ENCODE measurements at regions not wholly inside any gene's neighbourhood (a gene's known extent, or its start where the extent isn't known, plus 50 kb on each side); places are given as distances from the start of the nearest gene placed in this dataset.

DNA sequence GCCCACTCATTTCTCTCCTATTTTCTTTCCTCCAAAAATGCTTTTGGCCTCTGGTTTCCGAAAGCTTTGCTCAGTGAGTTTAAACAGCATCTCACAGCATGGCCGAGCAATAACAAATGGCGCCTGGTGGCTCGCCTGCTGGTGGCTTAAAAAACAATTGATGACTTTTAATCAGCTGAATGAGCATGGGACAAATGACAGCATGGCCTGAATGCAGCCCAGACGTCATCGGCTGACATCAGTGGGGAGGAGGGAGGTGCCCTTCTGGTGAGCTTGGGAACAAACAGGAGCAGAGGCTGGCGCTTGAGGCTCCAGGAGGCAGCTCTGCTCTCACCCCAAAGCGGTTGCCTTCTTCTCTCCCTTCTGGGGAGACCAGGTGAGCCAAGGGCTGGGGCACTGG, 286.4 kb downstream of the BCOR start:
- no peak overlapping the region for H2BK120ac ChIP-seq (ENCODE audit: low read depth, low read length)
- no peak overlapping the region for H4K8ac ChIP-seq (ENCODE audit: low read depth in 2 of 2, low read length in 2 of 2)
- intact Hi-C loops (cut with micrococcal nuclease) (loop anchor here (5.0 kb wide), 1 partner anchor 346 kb away; no protein-coding TSS in a partner anchor), in situ Hi-C loops (cut with MboI; ENCODE audit: low sequenced_read_pairs) (loop anchor here (10.0 kb wide), 1 partner anchor 273 kb away; no protein-coding TSS in a partner anchor), dilution Hi-C loops (cut with HindIII; ENCODE audit: low sequenced_read_pairs, unreplicated experiment) (no loop called here)
- H3K4me2 ChIP-seq (ENCODE audit: low read depth, low read length) = no peak overlapping the region
- no peak overlapping the region for H2BK20ac ChIP-seq (ENCODE audit: low read depth, low read length)
- ATAC-seq (ENCODE audit: low read depth) (no peak), DNase-seq (no peak)
- peaks cover 4% of the 10 kb centered on the region; the same call in 1 of the 2 replicates for H3K27me3 ChIP-seq (ENCODE audit: control insufficient read depth, insufficient read depth, low read length)
- H3K36me3 ChIP-seq (ENCODE audit: control insufficient read depth, insufficient read depth, low read length) = no peaks in the 10 kb centered on the region
- no peak for TF ChIP-seq FOS (IDR thresholded peaks at IDR 0.05; ENCODE audit: low read depth, low read length)
- no peak for TF ChIP-seq MXI1 (IDR thresholded peaks at IDR 0.05; ENCODE audit: borderline replicate concordance, low read depth, low read length)
- TF ChIP-seq POLR2A (IDR thresholded peaks at IDR 0.05; ENCODE audit: low read depth, low read length) = no peak
- no peak for TF ChIP-seq NFE2L2 (IDR thresholded peaks at IDR 0.05; ENCODE audit: low read depth, low read length)
- TF ChIP-seq, protein P1, sequence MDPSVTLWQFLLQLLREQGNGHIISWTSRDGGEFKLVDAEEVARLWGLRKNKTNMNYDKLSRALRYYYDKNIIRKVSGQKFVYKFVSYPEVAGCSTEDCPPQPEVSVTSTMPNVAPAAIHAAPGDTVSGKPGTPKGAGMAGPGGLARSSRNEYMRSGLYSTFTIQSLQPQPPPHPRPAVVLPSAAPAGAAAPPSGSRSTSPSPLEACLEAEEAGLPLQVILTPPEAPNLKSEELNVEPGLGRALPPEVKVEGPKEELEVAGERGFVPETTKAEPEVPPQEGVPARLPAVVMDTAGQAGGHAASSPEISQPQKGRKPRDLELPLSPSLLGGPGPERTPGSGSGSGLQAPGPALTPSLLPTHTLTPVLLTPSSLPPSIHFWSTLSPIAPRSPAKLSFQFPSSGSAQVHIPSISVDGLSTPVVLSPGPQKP (IDR thresholded peaks at IDR 0.05; ENCODE audit: borderline replicate concordance, low read depth, low read length) = no peak
- no peak for TF ChIP-seq MAZ (IDR thresholded peaks at IDR 0.05; ENCODE audit: borderline replicate concordance, low read depth, low read length)
- no peak for TF ChIP-seq RAD21 (IDR thresholded peaks at IDR 0.05; ENCODE audit: low read length)
- TF ChIP-seq, protein P2, sequence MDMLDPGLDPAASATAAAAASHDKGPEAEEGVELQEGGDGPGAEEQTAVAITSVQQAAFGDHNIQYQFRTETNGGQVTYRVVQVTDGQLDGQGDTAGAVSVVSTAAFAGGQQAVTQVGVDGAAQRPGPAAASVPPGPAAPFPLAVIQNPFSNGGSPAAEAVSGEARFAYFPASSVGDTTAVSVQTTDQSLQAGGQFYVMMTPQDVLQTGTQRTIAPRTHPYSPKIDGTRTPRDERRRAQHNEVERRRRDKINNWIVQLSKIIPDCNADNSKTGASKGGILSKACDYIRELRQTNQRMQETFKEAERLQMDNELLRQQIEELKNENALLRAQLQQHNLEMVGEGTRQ (IDR thresholded peaks at IDR 0.05; ENCODE audit: low read depth, low read length) = no peak
- no peak overlapping the region for H3K18ac ChIP-seq (ENCODE audit: low read depth, low read length)
- no peak overlapping the region for H3K27ac ChIP-seq (ENCODE audit: insufficient read depth, low read length)
- H2AK5ac ChIP-seq (ENCODE audit: low read depth, low read length) = no peak overlapping the region
- no peak overlapping the region for H3K4me3 ChIP-seq (ENCODE audit: insufficient read depth, low read depth, low read length)
- peaks cover 5% of the 10 kb centered on the region; the same call in 1 of the 2 replicates for H3K9me1 ChIP-seq (ENCODE audit: insufficient read depth, low read length)
- H3K56ac ChIP-seq (ENCODE audit: extremely low read depth, insufficient read depth, low read length) = no peak overlapping the region
- H2AFZ ChIP-seq (replicated peaks; ENCODE audit: low read length, poor library complexity) = no peak overlapping the region
- no peaks in the 10 kb centered on the region for H3K9me3 ChIP-seq (ENCODE audit: control insufficient read depth, insufficient read depth, low read length)
- H4K5ac ChIP-seq (ENCODE audit: low read depth, low read length) = no peak overlapping the region
- ChIA-PET CTCF (no interaction called here), POLR2A (ENCODE audit: unreplicated experiment) (no interaction called here)
- no peak overlapping the region for H3K4ac ChIP-seq (ENCODE audit: low read depth, low read length)
- no peak overlapping the region for H3K23ac ChIP-seq (ENCODE audit: low read depth, low read length)
- WGBS, 2 experiments (ENCODE audit: extremely low coverage in 2 of 2, insufficient read length in 1 of 2) = 100% methylated on average over 3 of the region's 8 CpGs; no CpG with 5 or more reads in 1 of the 2 experiments
- H2BK5ac ChIP-seq (ENCODE audit: low read depth, low read length, poor library complexity, severe bottlenecking) = no peak overlapping the region
- no peak overlapping the region for H3K9ac ChIP-seq (ENCODE audit: low read depth, low read length)
- H3K79me1 ChIP-seq (ENCODE audit: low read depth in 1 of 2, low read length in 2 of 2) = no peaks in the 10 kb centered on the region
- BruUV-seq (replicated peaks) = no TSS peak
- peaks cover 9% of the 10 kb centered on the region for H3K4me1 ChIP-seq (ENCODE audit: control insufficient read depth, insufficient read depth, low read length)
- H2BK15ac ChIP-seq (ENCODE audit: low read depth, low read length) = no peak overlapping the region
- no peak overlapping the region for H2AK9ac ChIP-seq (replicated peaks; ENCODE audit: low read depth, low read length, poor library complexity)
- no peak overlapping the region for H4K91ac ChIP-seq (ENCODE audit: insufficient read depth, low read depth, low read length)
- H4K20me1 ChIP-seq (ENCODE audit: insufficient read depth, low read length) = no peaks in the 10 kb centered on the region
- H3K14ac ChIP-seq (replicated peaks; ENCODE audit: low read depth, low read length) = no peak overlapping the region

Data from IMR-90 (cell line).